ENCODE measurements at regions not wholly inside any gene's neighbourhood (a gene's known extent, or its start where the extent isn't known, plus 50 kb on each side); places are given as distances from the start of the nearest gene placed in this dataset.
"Not testable (repeated sequence)": the region's sequence is repeated elsewhere in the genome, so short reads cannot be mapped to it uniquely, and the experiment has no call there.

DNA sequence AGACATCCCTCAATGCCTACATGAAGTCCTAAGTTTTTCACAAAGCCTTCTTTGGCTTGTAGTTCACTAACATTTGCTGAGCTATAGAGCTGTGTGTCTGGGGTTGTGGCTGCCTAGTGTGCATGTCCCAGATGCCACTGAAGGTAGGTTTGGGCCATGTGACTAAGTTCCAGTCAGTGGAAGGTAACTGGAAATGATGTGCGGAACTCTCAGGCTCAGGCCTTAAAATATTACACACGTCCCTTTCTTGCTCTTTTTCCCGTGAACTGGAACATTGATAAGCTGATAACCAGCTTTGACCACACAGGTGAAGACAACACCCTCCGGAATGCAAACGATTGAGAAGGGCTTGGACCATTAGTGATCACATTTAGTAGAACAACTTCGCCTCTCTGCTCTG, 358.1 kb downstream of the GATA3 start:
- Mint-ChIP-seq H3K27me3 (ENCODE audit: low read depth in 2 of 2) (no peaks in the 10 kb centered on the region), H3K4me1 (peaks cover 24 to 28% of the 10 kb centered on the region in 2 donors), H3K36me3 (no peaks in the 10 kb centered on the region), H3K9me3 (no peaks in the 10 kb centered on the region), H3K4me3 (no peak overlapping the region), H3K27ac (no peak overlapping the region)
- TF ChIP-seq, protein P1, sequence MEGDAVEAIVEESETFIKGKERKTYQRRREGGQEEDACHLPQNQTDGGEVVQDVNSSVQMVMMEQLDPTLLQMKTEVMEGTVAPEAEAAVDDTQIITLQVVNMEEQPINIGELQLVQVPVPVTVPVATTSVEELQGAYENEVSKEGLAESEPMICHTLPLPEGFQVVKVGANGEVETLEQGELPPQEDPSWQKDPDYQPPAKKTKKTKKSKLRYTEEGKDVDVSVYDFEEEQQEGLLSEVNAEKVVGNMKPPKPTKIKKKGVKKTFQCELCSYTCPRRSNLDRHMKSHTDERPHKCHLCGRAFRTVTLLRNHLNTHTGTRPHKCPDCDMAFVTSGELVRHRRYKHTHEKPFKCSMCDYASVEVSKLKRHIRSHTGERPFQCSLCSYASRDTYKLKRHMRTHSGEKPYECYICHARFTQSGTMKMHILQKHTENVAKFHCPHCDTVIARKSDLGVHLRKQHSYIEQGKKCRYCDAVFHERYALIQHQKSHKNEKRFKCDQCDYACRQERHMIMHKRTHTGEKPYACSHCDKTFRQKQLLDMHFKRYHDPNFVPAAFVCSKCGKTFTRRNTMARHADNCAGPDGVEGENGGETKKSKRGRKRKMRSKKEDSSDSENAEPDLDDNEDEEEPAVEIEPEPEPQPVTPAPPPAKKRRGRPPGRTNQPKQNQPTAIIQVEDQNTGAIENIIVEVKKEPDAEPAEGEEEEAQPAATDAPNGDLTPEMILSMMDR (IDR thresholded peaks at IDR 0.05): no peak
- Histone ChIP-seq H3K4me3 (ENCODE audit: low read length) (no peak overlapping the region), H3K27ac (ENCODE audit: low read length) (no peak overlapping the region), H3K4me1 (ENCODE audit: control insufficient read depth, insufficient read depth, low read length) (peaks cover 11% of the 10 kb centered on the region), H3K9me3 (ENCODE audit: control insufficient read depth, insufficient read depth, low read length) (no peaks in the 10 kb centered on the region), H3K27me3 (ENCODE audit: control insufficient read depth, insufficient read depth, low read length) (no peaks in the 10 kb centered on the region), H3K36me3 (ENCODE audit: control insufficient read depth, insufficient read depth, low read length) (no peaks in the 10 kb centered on the region)
- no peak for DNase-seq
- intact Hi-C loops (cut with micrococcal nuclease): no loop called here
- 96% methylated on average over 6 of the region's 6 CpGs for WGBS (ENCODE audit: insufficient coverage)
- no peak for ATAC-seq

- Mint-ChIP-seq H3K4me1 (peaks cover 36 to 37% of the 10 kb centered on the region in 2 donors), H3K27ac (peak overlapping the region; percentile 97)
- H3K27me3 Mint-ChIP-seq (ENCODE audit: low read depth in 2 of 2); H3K36me3 ChIP-seq (ENCODE audit: control insufficient read depth, insufficient read depth, low read length); intact Hi-C loops (cut with micrococcal nuclease); DNase-seq; ATAC-seq; H3K27me3 ChIP-seq (ENCODE audit: control insufficient read depth, insufficient read depth, low read length); H3K36me3 Mint-ChIP-seq; H3K4me3 Mint-ChIP-seq; H3K4me3 ChIP-seq (ENCODE audit: low read length); H3K27ac ChIP-seq (ENCODE audit: low read length); H3K9me3 ChIP-seq (ENCODE audit: control insufficient read depth, insufficient read depth, low read length); H3K9me3 Mint-ChIP-seq: not testable (repeated sequence)
- 90% methylated on average over 2 of the region's 2 CpGs for WGBS (ENCODE audit: insufficient coverage)
- H3K4me1 ChIP-seq (ENCODE audit: control insufficient read depth, insufficient read depth, low read length): peaks cover 19% of the 10 kb centered on the region
Observed at GRCh38 chr10:8415029-8415428, 360.5 kb downstream of the GATA3 start.

DNA sequence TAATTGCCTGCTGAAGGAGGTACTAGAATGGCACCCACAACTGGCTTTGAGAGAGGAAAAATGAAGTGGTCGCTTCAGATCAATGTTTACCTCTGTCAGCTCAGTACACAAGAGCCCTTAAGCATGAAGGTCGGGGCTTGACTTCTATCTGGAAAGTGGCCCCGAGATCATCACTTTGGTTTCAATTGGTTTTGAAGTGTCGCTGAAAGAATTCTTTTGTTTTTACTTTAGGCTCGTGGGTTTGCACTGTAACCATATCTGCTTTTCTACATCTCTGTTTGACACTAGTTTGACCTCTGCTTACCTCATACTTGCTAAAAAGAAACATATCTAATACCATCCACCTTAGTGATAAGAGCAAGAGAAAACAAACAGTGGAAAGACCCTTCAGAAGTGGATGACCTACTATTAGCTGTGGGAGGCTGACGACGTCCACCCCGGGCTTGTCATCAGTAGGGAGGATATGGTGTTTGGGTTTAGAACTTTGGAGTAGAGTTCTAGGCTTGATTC, 361.8 kb downstream of the GATA3 start:
- peaks cover 36 to 37% of the 10 kb centered on the region in 2 donors for H3K4me1 Mint-ChIP-seq
- H3K36me3 ChIP-seq (ENCODE audit: control insufficient read depth, insufficient read depth, low read length): no peaks in the 10 kb centered on the region
- H3K9me3 Mint-ChIP-seq: no peaks in the 10 kb centered on the region
- peak overlapping the region; percentile 97 for H3K27ac Mint-ChIP-seq
- no peaks in the 10 kb centered on the region for H3K36me3 Mint-ChIP-seq
- H3K4me1 ChIP-seq (ENCODE audit: control insufficient read depth, insufficient read depth, low read length): peaks cover 19% of the 10 kb centered on the region
- TF ChIP-seq, protein P1 (IDR thresholded peaks at IDR 0.05): no peak
- H3K27me3 Mint-ChIP-seq (ENCODE audit: low read depth in 2 of 2): peaks cover 0 to 3% of the 10 kb centered on the region in 2 donors
- no peaks in the 10 kb centered on the region for H3K27me3 ChIP-seq (ENCODE audit: control insufficient read depth, insufficient read depth, low read length)
- H3K27ac ChIP-seq (ENCODE audit: low read length): peak overlapping the region; percentile 93
- intact Hi-C loops (cut with micrococcal nuclease): loop anchor here (1.0 to 2.0 kb wide), 3 partner anchors 12 to 361 kb away; partner anchors contain the start of gene GATA3
- WGBS (ENCODE audit: insufficient coverage): 29% methylated on average over 8 of the region's 8 CpGs
- H3K9me3 ChIP-seq (ENCODE audit: control insufficient read depth, insufficient read depth, low read length): no peaks in the 10 kb centered on the region
- ATAC-seq: peak; percentile 83 to 92 (median 91)
- no peak overlapping the region for H3K4me3 ChIP-seq (ENCODE audit: low read length)
- peak overlapping the region; percentile 79 for H3K4me3 Mint-ChIP-seq
- peak; percentile 35 to 83 for DNase-seq

DNA sequence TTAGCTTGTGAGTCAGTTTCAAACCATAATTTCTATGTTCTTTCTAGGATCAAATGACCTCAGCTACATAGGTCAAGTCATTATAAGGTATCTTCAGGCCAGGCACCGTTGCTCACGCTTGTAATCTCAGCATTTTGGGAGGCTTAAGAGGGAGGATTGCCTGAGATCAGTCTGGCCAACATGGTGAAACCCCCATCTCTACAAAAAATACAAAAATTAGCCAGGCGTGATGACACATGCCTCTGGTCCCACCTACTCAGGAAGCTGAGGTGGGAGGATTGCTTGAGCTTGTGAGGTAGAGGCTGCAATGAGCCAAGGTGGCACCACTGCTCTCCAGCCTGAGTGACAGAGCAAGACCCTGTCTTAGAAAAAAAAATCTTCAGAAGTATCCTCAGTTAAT, 362.3 kb downstream of the GATA3 start:
- Histone ChIP-seq H3K27ac (ENCODE audit: low read length) (peak overlapping the region; percentile 93), H3K4me3 (ENCODE audit: low read length) (no peak overlapping the region), H3K36me3 (ENCODE audit: control insufficient read depth, insufficient read depth, low read length) (no peaks in the 10 kb centered on the region), H3K27me3 (ENCODE audit: control insufficient read depth, insufficient read depth, low read length) (no peaks in the 10 kb centered on the region), H3K4me1 (ENCODE audit: control insufficient read depth, insufficient read depth, low read length) (peaks cover 19% of the 10 kb centered on the region), H3K9me3 (ENCODE audit: control insufficient read depth, insufficient read depth, low read length) (no peaks in the 10 kb centered on the region)
- peak overlapping the region; percentile 79 for H3K4me3 Mint-ChIP-seq
- H3K36me3 Mint-ChIP-seq: no peaks in the 10 kb centered on the region
- DNase-seq: peak; percentile 37 to 58
- H3K9me3 Mint-ChIP-seq: no peaks in the 10 kb centered on the region
- TF ChIP-seq, protein P1 (IDR thresholded peaks at IDR 0.05): no peak
- intact Hi-C loops (cut with micrococcal nuclease): loop anchor here (1.0 to 2.0 kb wide), 3 partner anchors 12 to 362 kb away; partner anchors contain the start of gene GATA3
- H3K4me1 Mint-ChIP-seq: peaks cover 36 to 37% of the 10 kb centered on the region in 2 donors
- 43% methylated on average over 3 of the region's 3 CpGs for WGBS (ENCODE audit: insufficient coverage)
- H3K27ac Mint-ChIP-seq: peak overlapping the region; percentile 97
- ATAC-seq: peak; percentile 56 to 67 (median 57)
- H3K27me3 Mint-ChIP-seq (ENCODE audit: low read depth in 2 of 2): peaks cover 0 to 3% of the 10 kb centered on the region in 2 donors
